Muscle layer of duodenum (tissue), 2 donors: ENCODE measurements at regions not wholly inside any gene's neighbourhood (a gene's known extent, or its start where the extent isn't known, plus 50 kb on each side); places are given as distances from the start of the nearest gene placed in this dataset.

Experiments used
- H3K27ac ChIP-seq: one replicate; pipeline ENCODE4 v1.7.0; 2013; ENCODE audit warnings: mild to moderate bottlenecking, low read length
- H3K27me3 ChIP-seq: one replicate; pipeline ENCODE4 v1.7.0; 2013; ENCODE audit warnings: low read depth, mild to moderate bottlenecking, control low read depth, low read length
- H3K36me3 ChIP-seq, 2 donors: one replicate each; pipeline ENCODE4 v1.7.0; 2013; ENCODE audit warnings: low read length in 2 of 2, control low read depth in 1 of 2, mild to moderate bottlenecking in 1 of 2; ENCODE audit not compliant: insufficient read depth in 2 of 2, control insufficient read depth in 1 of 2
- H3K4me1 ChIP-seq, 2 donors: one replicate each; pipeline ENCODE4 v1.7.0; 2013; ENCODE audit warnings: low read length in 2 of 2, mild to moderate bottlenecking in 2 of 2, control low read depth in 1 of 2, moderate library complexity in 1 of 2; ENCODE audit not compliant: insufficient read depth in 2 of 2, control insufficient read depth in 1 of 2
- H3K4me3 ChIP-seq, 2 donors: one replicate each; pipeline ENCODE4 v1.7.0; 2013; ENCODE audit warnings: low read length in 2 of 2, low read depth in 1 of 2, mild to moderate bottlenecking in 1 of 2
- H3K9me3 ChIP-seq, 2 donors: one replicate each; pipeline ENCODE4 v1.7.0; 2013; ENCODE audit warnings: low read length in 2 of 2, control low read depth in 1 of 2, mild to moderate bottlenecking in 1 of 2; ENCODE audit not compliant: control insufficient read depth in 1 of 2
- donor health status: healthy.

DNA sequence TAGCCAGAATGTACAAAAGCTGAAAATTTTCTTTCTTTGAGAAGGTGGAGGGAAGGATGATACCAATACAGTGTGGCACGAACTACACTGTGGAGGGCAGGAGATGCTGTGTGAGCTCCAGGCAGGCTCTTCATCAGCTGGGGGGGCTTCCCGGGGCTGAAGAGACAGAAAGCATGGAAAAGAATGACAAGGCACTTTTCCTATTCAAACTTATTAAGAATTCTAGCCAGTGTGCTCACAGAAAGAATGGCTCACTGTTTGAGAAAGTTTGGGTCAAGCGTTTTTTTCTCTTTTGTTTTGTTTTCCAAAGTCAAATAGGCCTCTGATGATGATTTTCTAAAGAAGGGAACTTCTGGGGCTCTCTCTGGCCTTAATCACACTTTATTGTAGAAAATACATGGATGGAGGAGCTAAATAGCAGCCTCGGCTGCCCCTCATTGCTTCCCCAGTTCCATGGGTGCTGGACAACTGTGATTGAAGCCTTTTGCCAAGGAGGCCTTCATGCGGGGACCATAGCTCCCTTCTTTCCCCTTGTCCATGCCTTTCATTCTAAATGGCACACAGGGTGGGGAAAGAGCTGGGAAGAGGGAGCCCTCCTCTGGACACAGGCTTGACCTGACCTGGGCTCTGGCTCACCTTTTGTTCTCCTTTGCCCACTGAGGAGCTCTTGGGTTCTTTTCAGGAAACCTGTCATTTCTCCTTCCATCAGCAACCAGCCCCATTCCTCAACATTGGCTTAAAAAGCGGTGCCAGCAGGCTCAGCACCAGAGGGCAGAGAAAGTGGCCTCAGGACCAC lies 130.6 kb downstream of the TDRD15 start:
- no peak overlapping the region for H3K4me3 ChIP-seq
- no peaks in the 10 kb centered on the region for H3K9me3 ChIP-seq
- no peak overlapping the region for H3K27ac ChIP-seq
- peaks cover 0 to 9% of the 10 kb centered on the region in 2 donors for H3K4me1 ChIP-seq
- H3K27me3 ChIP-seq, result no peaks in the 10 kb centered on the region
- H3K36me3 ChIP-seq, result no peaks in the 10 kb centered on the region

GRCh38 chr2:21256006-21256405 lies 132.2 kb downstream of the TDRD15 start:
- Histone ChIP-seq H3K4me1 (peaks cover 0 to 9% of the 10 kb centered on the region in 2 donors), H3K27ac (no peak overlapping the region), H3K4me3 (no peak overlapping the region), H3K9me3 (no peaks in the 10 kb centered on the region), H3K36me3 (no peaks in the 10 kb centered on the region), H3K27me3 (no peaks in the 10 kb centered on the region)

GRCh38 chr2:21257621-21258020 lies 133.9 kb downstream of the TDRD15 start:
- H3K27me3 ChIP-seq, result no peaks in the 10 kb centered on the region
- no peak overlapping the region for H3K4me3 ChIP-seq
- no peak overlapping the region for H3K27ac ChIP-seq
- peaks cover 0 to 9% of the 10 kb centered on the region in 2 donors for H3K4me1 ChIP-seq
- H3K36me3 ChIP-seq, result no peaks in the 10 kb centered on the region
- no peaks in the 10 kb centered on the region for H3K9me3 ChIP-seq

- no peak overlapping the region for H3K4me3 ChIP-seq
- no peaks in the 10 kb centered on the region for H3K36me3 ChIP-seq
- no peak overlapping the region for H3K27ac ChIP-seq
- no peaks in the 10 kb centered on the region for H3K27me3 ChIP-seq
- H3K4me1 ChIP-seq, result peaks cover 0 to 9% of the 10 kb centered on the region in 2 donors
- H3K9me3 ChIP-seq, result no peaks in the 10 kb centered on the region
These were observed 134.3 kb downstream of the TDRD15 start for GRCh38 chr2:21258082-21258481.

- H3K36me3 ChIP-seq, result no peaks in the 10 kb centered on the region
- H3K27me3 ChIP-seq, result no peaks in the 10 kb centered on the region
- no peaks in the 10 kb centered on the region for H3K9me3 ChIP-seq
- H3K4me3 ChIP-seq, result no peak overlapping the region
- H3K27ac ChIP-seq, result no peak overlapping the region
- H3K4me1 ChIP-seq, result peaks cover 0 to 9% of the 10 kb centered on the region in 2 donors
These were observed 136.5 kb downstream of the TDRD15 start for GRCh38 chr2:21260311-21260710.

GRCh38 chr2:21261591-21261990 lies 137.8 kb downstream of the TDRD15 start:
- Histone ChIP-seq H3K27ac (no peak overlapping the region), H3K27me3 (no peaks in the 10 kb centered on the region), H3K9me3 (no peaks in the 10 kb centered on the region), H3K4me3 (no peak overlapping the region), H3K36me3 (no peaks in the 10 kb centered on the region), H3K4me1 (no peaks in the 10 kb centered on the region)

- no peaks in the 10 kb centered on the region for H3K27me3 ChIP-seq
- H3K27ac ChIP-seq, result no peak overlapping the region
- H3K4me3 ChIP-seq, result no peak overlapping the region
- H3K36me3 ChIP-seq, result no peaks in the 10 kb centered on the region
- no peaks in the 10 kb centered on the region for H3K4me1 ChIP-seq
- H3K9me3 ChIP-seq, result no peaks in the 10 kb centered on the region
These were observed 138.7 kb downstream of the TDRD15 start for GRCh38 chr2:21262426-21262940.

- H3K27me3 ChIP-seq, result no peaks in the 10 kb centered on the region
These were observed 139.9 kb downstream of the TDRD15 start for GRCh38 chr2:21263622-21264021.

DNA sequence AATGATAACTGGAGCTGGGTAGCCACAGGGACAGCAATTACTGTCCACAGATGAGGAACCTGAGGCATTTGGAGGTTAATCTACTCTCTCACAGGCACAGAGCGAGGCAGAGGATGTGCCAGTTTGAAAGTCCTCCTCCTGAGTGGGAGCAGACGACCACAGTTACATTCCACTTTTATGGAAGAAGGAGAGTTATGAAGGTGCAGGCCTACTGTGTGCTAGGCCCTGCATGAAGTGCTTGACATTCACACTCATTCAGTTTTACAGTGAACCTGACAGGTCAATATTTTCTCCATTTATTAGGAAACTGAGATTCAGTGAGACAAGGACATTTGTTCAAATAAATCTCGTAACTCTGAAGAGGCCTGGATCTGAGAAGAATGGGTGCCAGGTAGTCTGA lies 142.0 kb downstream of the TDRD15 start:
- no peaks in the 10 kb centered on the region for H3K4me1 ChIP-seq
- no peaks in the 10 kb centered on the region for H3K9me3 ChIP-seq
- H3K36me3 ChIP-seq, result no peaks in the 10 kb centered on the region
- H3K27me3 ChIP-seq, result no peaks in the 10 kb centered on the region
- H3K4me3 ChIP-seq, result no peak overlapping the region
- no peak overlapping the region for H3K27ac ChIP-seq

More at GRCh38 chr2:21263622-21264021, 139.9 kb downstream of the TDRD15 start:
- Histone ChIP-seq H3K4me3 (no peak overlapping the region), H3K36me3 (no peaks in the 10 kb centered on the region), H3K4me1 (no peaks in the 10 kb centered on the region), H3K27ac (no peak overlapping the region), H3K9me3 (no peaks in the 10 kb centered on the region)

DNA sequence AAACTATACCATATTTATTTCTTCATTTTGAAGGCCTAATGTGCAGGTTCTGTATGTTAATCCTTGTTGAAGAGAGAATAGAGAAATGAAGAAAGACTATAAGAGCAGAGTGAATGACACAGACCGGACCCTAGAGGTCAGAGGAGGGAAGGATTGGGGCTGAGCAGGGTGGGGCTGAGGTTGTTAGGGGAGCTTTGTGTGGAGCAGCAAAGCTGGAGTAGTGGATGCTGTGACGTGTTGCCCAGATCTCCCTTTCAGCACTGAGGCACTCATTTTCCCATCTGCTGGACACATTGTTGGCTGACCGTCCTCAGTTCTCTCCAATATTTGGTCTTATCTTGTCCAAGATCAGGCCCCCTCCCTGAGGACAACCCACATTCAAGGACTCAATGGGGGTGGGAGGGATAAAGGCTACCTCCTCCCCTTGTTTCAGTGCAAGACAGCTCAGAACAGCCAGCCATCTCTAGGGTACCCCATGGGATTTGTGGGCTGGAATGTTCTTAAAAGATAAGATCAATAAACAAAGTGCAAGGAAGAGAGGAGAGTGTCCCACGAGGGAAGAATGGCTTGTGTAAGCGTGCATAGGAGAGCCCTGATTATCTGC lies 143.6 kb downstream of the TDRD15 start:
- Histone ChIP-seq H3K27ac (no peak overlapping the region), H3K4me1 (no peaks in the 10 kb centered on the region), H3K4me3 (no peak overlapping the region), H3K9me3 (no peaks in the 10 kb centered on the region), H3K36me3 (no peaks in the 10 kb centered on the region), H3K27me3 (no peaks in the 10 kb centered on the region)

DNA sequence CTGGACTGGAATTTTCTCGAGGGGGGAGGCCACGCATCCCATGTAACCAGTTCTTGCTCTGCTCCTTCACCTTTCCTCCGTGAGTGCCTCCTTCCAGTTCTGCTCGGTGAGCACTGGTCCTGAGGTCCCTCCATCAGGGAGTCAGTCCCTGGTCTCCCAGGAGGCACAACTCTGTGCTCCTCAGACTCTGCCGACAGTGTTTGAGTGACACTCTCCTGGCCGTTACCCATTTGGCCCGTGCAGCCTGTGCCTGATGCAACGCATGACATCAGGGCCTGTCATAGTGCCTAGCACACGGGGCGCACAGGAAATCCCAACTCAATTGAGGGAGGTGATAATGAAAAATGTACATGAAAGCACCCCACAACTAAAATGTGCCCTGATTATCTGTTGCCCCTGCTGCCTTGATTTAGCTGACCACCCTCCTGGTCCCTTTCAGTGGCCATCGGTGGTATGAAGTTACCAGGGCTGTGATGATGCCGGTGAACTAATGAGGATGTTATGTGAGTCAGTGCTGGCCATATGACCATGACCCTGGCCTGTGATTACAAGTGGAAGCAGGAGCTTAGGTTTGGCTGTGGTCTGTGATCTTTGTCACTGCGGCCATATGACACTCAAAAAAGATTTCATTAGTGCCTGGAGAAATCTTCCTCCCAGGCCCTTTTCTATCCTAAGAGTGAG lies 144.6 kb downstream of the TDRD15 start:
- no peak overlapping the region for H3K27ac ChIP-seq
- H3K4me1 ChIP-seq, result no peaks in the 10 kb centered on the region

More for the DNA sequence above, 144.6 kb downstream of the TDRD15 start:
- Histone ChIP-seq H3K36me3 (no peaks in the 10 kb centered on the region), H3K4me3 (no peak overlapping the region), H3K9me3 (no peaks in the 10 kb centered on the region), H3K27me3 (no peaks in the 10 kb centered on the region)
